ENCODE measurements at regions not wholly inside any gene's neighbourhood (a gene's known extent, or its start where the extent isn't known, plus 50 kb on each side); places are given as distances from the start of the nearest gene placed in this dataset.

DNA sequence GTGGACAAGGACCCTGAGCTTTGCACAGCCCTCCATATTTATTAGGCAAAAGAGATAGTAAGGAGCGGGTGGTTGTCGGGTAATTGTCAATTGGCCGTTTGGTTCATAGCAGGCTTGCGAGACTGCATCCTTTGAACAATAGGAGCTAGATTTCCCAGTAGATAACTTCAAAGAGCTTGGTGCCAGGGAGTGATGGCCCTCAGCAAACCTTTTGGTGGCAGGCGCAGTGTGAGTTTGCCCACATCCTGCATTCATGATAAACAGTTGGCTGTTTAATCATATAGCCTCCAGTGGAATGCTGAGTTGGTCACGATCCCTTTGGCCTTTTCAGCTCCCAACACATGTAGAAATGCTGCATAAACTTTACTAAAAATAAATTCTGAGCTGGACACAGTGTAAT lies 156.9 kb downstream of the AKR1D1 start:
- Histone ChIP-seq H3K36me3 (ENCODE audit: control insufficient read depth, insufficient read depth, low read length) (no peaks in the 10 kb centered on the region), H2AFZ (replicated peaks; ENCODE audit: low read length, poor library complexity) (no peak overlapping the region), H3K18ac (ENCODE audit: low read depth, low read length) (no peak overlapping the region), H2AK5ac (ENCODE audit: low read depth, low read length) (no peak overlapping the region), H4K20me1 (ENCODE audit: insufficient read depth, low read length) (no peaks in the 10 kb centered on the region), H2BK120ac (ENCODE audit: low read depth, low read length) (no peak overlapping the region), H3K79me1 (ENCODE audit: low read depth in 1 of 2, low read length in 2 of 2) (no peaks in the 10 kb centered on the region), H4K5ac (ENCODE audit: low read depth, low read length) (no peak overlapping the region), H3K9me1 (ENCODE audit: insufficient read depth, low read length) (no peaks in the 10 kb centered on the region), H3K14ac (replicated peaks; ENCODE audit: low read depth, low read length) (no peak overlapping the region), H4K91ac (ENCODE audit: insufficient read depth, low read depth, low read length) (no peak overlapping the region), H3K56ac (ENCODE audit: extremely low read depth, insufficient read depth, low read length) (no peak overlapping the region), H2BK15ac (ENCODE audit: low read depth, low read length) (no peak overlapping the region), H3K4ac (ENCODE audit: low read depth, low read length) (no peak overlapping the region), H3K9me3 (ENCODE audit: control insufficient read depth, insufficient read depth, low read length) (peaks cover 15% of the 10 kb centered on the region), H3K23ac (ENCODE audit: low read depth, low read length) (no peak overlapping the region), H3K4me3 (ENCODE audit: insufficient read depth, low read depth, low read length) (no peak overlapping the region), H3K4me1 (ENCODE audit: control insufficient read depth, insufficient read depth, low read length) (no peaks in the 10 kb centered on the region), H3K27me3 (ENCODE audit: control insufficient read depth, insufficient read depth, low read length) (no peaks in the 10 kb centered on the region), H2BK20ac (ENCODE audit: low read depth, low read length) (no peak overlapping the region), H2AK9ac (replicated peaks; ENCODE audit: low read depth, low read length, poor library complexity) (no peak overlapping the region), H4K8ac (ENCODE audit: low read depth in 2 of 2, low read length in 2 of 2) (no peak overlapping the region), H3K27ac (ENCODE audit: insufficient read depth, low read length) (no peak overlapping the region), H3K9ac (ENCODE audit: low read depth, low read length) (no peak overlapping the region), H2BK5ac (ENCODE audit: low read depth, low read length, poor library complexity, severe bottlenecking) (no peak overlapping the region), H3K4me2 (ENCODE audit: low read depth, low read length) (no peak overlapping the region)
- BruUV-seq (replicated peaks), result no TSS peak
- TF ChIP-seq SMC3 (IDR thresholded peaks at IDR 0.05; ENCODE audit: low read depth, low read length) (no peak), MAZ (IDR thresholded peaks at IDR 0.05; ENCODE audit: borderline replicate concordance, low read depth, low read length) (no peak), RCOR1 (IDR thresholded peaks at IDR 0.05; ENCODE audit: insufficient replicate concordance, low read length) (no peak), MAFK (IDR thresholded peaks at IDR 0.05; ENCODE audit: low read depth, low read length) (no peak), FOS (IDR thresholded peaks at IDR 0.05; ENCODE audit: low read depth, low read length) (no peak), CHD1 (IDR thresholded peaks at IDR 0.05; ENCODE audit: low read depth, low read length) (no peak), RAD21 (IDR thresholded peaks at IDR 0.05; ENCODE audit: low read length) (no peak), NFE2L2 (IDR thresholded peaks at IDR 0.05; ENCODE audit: low read depth, low read length) (no peak), POLR2A (IDR thresholded peaks at IDR 0.05; ENCODE audit: low read depth, low read length) (no peak), MXI1 (IDR thresholded peaks at IDR 0.05; ENCODE audit: borderline replicate concordance, low read depth, low read length) (no peak), CEBPB (IDR thresholded peaks at IDR 0.05; ENCODE audit: low read depth, low read length) (no peak)
- TF ChIP-seq, protein P1, sequence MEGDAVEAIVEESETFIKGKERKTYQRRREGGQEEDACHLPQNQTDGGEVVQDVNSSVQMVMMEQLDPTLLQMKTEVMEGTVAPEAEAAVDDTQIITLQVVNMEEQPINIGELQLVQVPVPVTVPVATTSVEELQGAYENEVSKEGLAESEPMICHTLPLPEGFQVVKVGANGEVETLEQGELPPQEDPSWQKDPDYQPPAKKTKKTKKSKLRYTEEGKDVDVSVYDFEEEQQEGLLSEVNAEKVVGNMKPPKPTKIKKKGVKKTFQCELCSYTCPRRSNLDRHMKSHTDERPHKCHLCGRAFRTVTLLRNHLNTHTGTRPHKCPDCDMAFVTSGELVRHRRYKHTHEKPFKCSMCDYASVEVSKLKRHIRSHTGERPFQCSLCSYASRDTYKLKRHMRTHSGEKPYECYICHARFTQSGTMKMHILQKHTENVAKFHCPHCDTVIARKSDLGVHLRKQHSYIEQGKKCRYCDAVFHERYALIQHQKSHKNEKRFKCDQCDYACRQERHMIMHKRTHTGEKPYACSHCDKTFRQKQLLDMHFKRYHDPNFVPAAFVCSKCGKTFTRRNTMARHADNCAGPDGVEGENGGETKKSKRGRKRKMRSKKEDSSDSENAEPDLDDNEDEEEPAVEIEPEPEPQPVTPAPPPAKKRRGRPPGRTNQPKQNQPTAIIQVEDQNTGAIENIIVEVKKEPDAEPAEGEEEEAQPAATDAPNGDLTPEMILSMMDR (conservative IDR thresholded peaks at IDR 0.05; ENCODE audit: low read depth, low read length), result no peak
- TF ChIP-seq, protein P2, sequence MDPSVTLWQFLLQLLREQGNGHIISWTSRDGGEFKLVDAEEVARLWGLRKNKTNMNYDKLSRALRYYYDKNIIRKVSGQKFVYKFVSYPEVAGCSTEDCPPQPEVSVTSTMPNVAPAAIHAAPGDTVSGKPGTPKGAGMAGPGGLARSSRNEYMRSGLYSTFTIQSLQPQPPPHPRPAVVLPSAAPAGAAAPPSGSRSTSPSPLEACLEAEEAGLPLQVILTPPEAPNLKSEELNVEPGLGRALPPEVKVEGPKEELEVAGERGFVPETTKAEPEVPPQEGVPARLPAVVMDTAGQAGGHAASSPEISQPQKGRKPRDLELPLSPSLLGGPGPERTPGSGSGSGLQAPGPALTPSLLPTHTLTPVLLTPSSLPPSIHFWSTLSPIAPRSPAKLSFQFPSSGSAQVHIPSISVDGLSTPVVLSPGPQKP (IDR thresholded peaks at IDR 0.05; ENCODE audit: borderline replicate concordance, low read depth, low read length), result no peak
- TF ChIP-seq, protein P3, sequence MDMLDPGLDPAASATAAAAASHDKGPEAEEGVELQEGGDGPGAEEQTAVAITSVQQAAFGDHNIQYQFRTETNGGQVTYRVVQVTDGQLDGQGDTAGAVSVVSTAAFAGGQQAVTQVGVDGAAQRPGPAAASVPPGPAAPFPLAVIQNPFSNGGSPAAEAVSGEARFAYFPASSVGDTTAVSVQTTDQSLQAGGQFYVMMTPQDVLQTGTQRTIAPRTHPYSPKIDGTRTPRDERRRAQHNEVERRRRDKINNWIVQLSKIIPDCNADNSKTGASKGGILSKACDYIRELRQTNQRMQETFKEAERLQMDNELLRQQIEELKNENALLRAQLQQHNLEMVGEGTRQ (IDR thresholded peaks at IDR 0.05; ENCODE audit: low read depth, low read length), result no peak
- CTCF ChIA-PET, result no interaction called here
- in situ Hi-C loops (cut with MboI; ENCODE audit: low sequenced_read_pairs) (no loop called here), intact Hi-C loops (cut with micrococcal nuclease) (no loop called here), dilution Hi-C loops (cut with HindIII; ENCODE audit: low sequenced_read_pairs, unreplicated experiment) (no loop called here)
- ATAC-seq (ENCODE audit: low read depth) (no peak), DNase-seq (no peak)
- 80% methylated on average over 2 of the region's 6 CpGs; no CpG with 5 or more reads in 1 of the 2 experiments for WGBS, 2 experiments (ENCODE audit: extremely low coverage in 2 of 2, insufficient read length in 1 of 2)
- POLR2A ChIA-PET (ENCODE audit: unreplicated experiment), result no interaction called here

Measured in IMR-90 (cell line).